RWPE2 (cell line): ENCODE measurements at regions not wholly inside any gene's neighbourhood (a gene's known extent, or its start where the extent isn't known, plus 50 kb on each side); places are given as distances from the start of the nearest gene placed in this dataset.
A peak's percentile ranks its signal among the peaks of the same experiment; 100 is the strongest.

Experiments
- ATAC-seq: fragments of 200-7000 bp; cut with Tn5 transposase; 3 replicates; pipeline ENCODE4 v1.9.1; 2021; ENCODE audit warnings: low read depth
- DNase-seq: peaks from one replicate; pipeline ENCODE4 v3.0.0-alpha.2; 2020; ENCODE audit warnings: low spot score
- H3K27ac ChIP-seq: fragments of 450-650 bp; 2 replicates; pipeline ENCODE4 v1.5.1; 2017; ENCODE audit warnings: mild to moderate bottlenecking; ENCODE audit not compliant: poor library complexity, severe bottlenecking
- H3K27me3 ChIP-seq: fragments of 250-450 bp; sonication (Bioruptor Pico); 2 replicates; pipeline ENCODE4 v1.5.1; 2021; ENCODE audit warnings: mild to moderate bottlenecking, moderate library complexity; ENCODE audit not compliant: insufficient read depth, poor library complexity, severe bottlenecking
- H3K36me3 ChIP-seq: fragments of 250-450 bp; sonication (Bioruptor Pico); 2 replicates; pipeline ENCODE4 v1.5.1; 2020; ENCODE audit warnings: low read depth, mild to moderate bottlenecking, moderate library complexity
- H3K4me1 ChIP-seq: fragments of 250-450 bp; sonication (Bioruptor Pico); 2 replicates; pipeline ENCODE4 v1.5.1; 2021; ENCODE audit warnings: mild to moderate bottlenecking, moderate library complexity; ENCODE audit not compliant: insufficient read depth, poor library complexity, severe bottlenecking
- H3K4me3 ChIP-seq: fragments of 250-450 bp; sonication (Bioruptor Pico); 2 replicates; pipeline ENCODE4 v1.5.1; 2021; ENCODE audit warnings: mild to moderate bottlenecking, moderate library complexity; ENCODE audit not compliant: severe bottlenecking
- H3K9me3 ChIP-seq: fragments of 250-450 bp; sonication (Bioruptor Pico); 2 replicates; pipeline ENCODE4 v1.5.1; 2021; ENCODE audit warnings: mild to moderate bottlenecking, moderate library complexity; ENCODE audit not compliant: severe bottlenecking
- CTCF ChIP-seq: fragments of 450-650 bp; IDR thresholded peaks from one replicate; pipeline ENCODE4 v1.5.1; 2017; ENCODE audit warnings: mild to moderate bottlenecking, moderate library complexity; ENCODE audit not compliant: poor library complexity, severe bottlenecking

- DNase-seq (no peak), ATAC-seq (no peak)
- Histone ChIP-seq H3K9me3 (no peaks in the 10 kb centered on the region), H3K4me3 (no peak overlapping the region), H3K27ac (no peak overlapping the region), H3K36me3 (no peaks in the 10 kb centered on the region), H3K4me1 (no peaks in the 10 kb centered on the region), H3K27me3 (no peaks in the 10 kb centered on the region)
- no peak for TF ChIP-seq CTCF
These were observed 387.0 kb downstream of the BCOR start for GRCh38 chrX:39710776-39711175.

- H3K27ac ChIP-seq: no peak overlapping the region
- peaks cover 3% of the 10 kb centered on the region for H3K4me1 ChIP-seq
- DNase-seq (no peak), ATAC-seq (no peak)
- no peaks in the 10 kb centered on the region for H3K9me3 ChIP-seq
- no peaks in the 10 kb centered on the region for H3K36me3 ChIP-seq
- H3K27me3 ChIP-seq: no peaks in the 10 kb centered on the region
- TF ChIP-seq CTCF: no peak
- H3K4me3 ChIP-seq: no peak overlapping the region
These were observed 383.3 kb downstream of the BCOR start for GRCh38 chrX:39714471-39714870.

GRCh38 chrX:39716401-39716800, 381.4 kb downstream of the BCOR start:
- no peaks in the 10 kb centered on the region for H3K36me3 ChIP-seq
- no peak overlapping the region for H3K4me3 ChIP-seq
- no peak for DNase-seq
- no peaks in the 10 kb centered on the region for H3K27me3 ChIP-seq
- no peak for ATAC-seq
- no peak for TF ChIP-seq CTCF
- H3K9me3 ChIP-seq: no peaks in the 10 kb centered on the region
- H3K27ac ChIP-seq: no peak overlapping the region
- H3K4me1 ChIP-seq: peaks cover 3% of the 10 kb centered on the region

- peaks cover 3% of the 10 kb centered on the region for H3K4me1 ChIP-seq
- no peaks in the 10 kb centered on the region for H3K27me3 ChIP-seq
- H3K9me3 ChIP-seq: no peaks in the 10 kb centered on the region
- no peak for DNase-seq
- H3K27ac ChIP-seq: no peak overlapping the region
- H3K4me3 ChIP-seq: no peak overlapping the region
- no peak for ATAC-seq
- no peak for TF ChIP-seq CTCF
- H3K36me3 ChIP-seq: no peaks in the 10 kb centered on the region
These were observed 380.8 kb downstream of the BCOR start for GRCh38 chrX:39716802-39717540.

GRCh38 chrX:39718981-39719380, 378.8 kb downstream of the BCOR start:
- no peak for TF ChIP-seq CTCF
- H3K27me3 ChIP-seq: no peaks in the 10 kb centered on the region
- no peaks in the 10 kb centered on the region for H3K36me3 ChIP-seq
- no peak overlapping the region for H3K4me3 ChIP-seq
- no peaks in the 10 kb centered on the region for H3K9me3 ChIP-seq
- H3K27ac ChIP-seq: no peak overlapping the region
- DNase-seq (no peak), ATAC-seq (peak; percentile 81)
- H3K4me1 ChIP-seq: peaks cover 3% of the 10 kb centered on the region
